ENCODE measurements at regions not wholly inside any gene's neighbourhood (a gene's known extent, or its start where the extent isn't known, plus 50 kb on each side); places are given as distances from the start of the nearest gene placed in this dataset.
"Not testable (repeated sequence)": the region's sequence is repeated elsewhere in the genome, so short reads cannot be mapped to it uniquely, and the experiment has no call there.

GRCh38 chr6:22349051-22349450 lies 52.2 kb upstream of the PRL start:
- no peak for DNase-seq (ENCODE audit: low read depth in 3 of 3, low spot score in 2 of 3)

- no peak for DNase-seq (ENCODE audit: low read depth in 3 of 3, low spot score in 2 of 3)
These were observed 52.7 kb upstream of the PRL start for GRCh38 chr6:22349528-22349927.

GRCh38 chr6:22350109-22350508 lies 53.3 kb upstream of the PRL start:
- no peak for DNase-seq (ENCODE audit: low read depth in 3 of 3, low spot score in 2 of 3)

- no peak for DNase-seq (ENCODE audit: low read depth in 3 of 3, low spot score in 2 of 3)
These were observed 56.3 kb upstream of the PRL start for GRCh38 chr6:22353101-22353500.

GRCh38 chr6:22356362-22356940 lies 59.6 kb upstream of the PRL start:
- DNase-seq (ENCODE audit: low read depth in 3 of 3, low spot score in 2 of 3): no peak

- DNase-seq (ENCODE audit: low read depth in 3 of 3, low spot score in 2 of 3): no peak
These were observed 60.9 kb upstream of the PRL start for GRCh38 chr6:22357724-22358189.

- DNase-seq (ENCODE audit: low read depth in 3 of 3, low spot score in 2 of 3): no peak
These were observed 64.7 kb upstream of the PRL start for GRCh38 chr6:22361576-22361975.

- DNase-seq (ENCODE audit: low read depth in 3 of 3, low spot score in 2 of 3): no peak
These were observed 65.5 kb upstream of the PRL start for GRCh38 chr6:22362361-22362760.

- DNase-seq (ENCODE audit: low read depth in 3 of 3, low spot score in 2 of 3): no peak
These were observed 66.4 kb upstream of the PRL start for GRCh38 chr6:22363166-22363713.

- DNase-seq (ENCODE audit: low read depth in 3 of 3, low spot score in 2 of 3): no peak
These were observed 66.9 kb upstream of the PRL start for GRCh38 chr6:22363714-22364239.

GRCh38 chr6:22364306-22364705 lies 67.5 kb upstream of the PRL start:
- no peak for DNase-seq (ENCODE audit: low read depth in 3 of 3, low spot score in 2 of 3)

GRCh38 chr6:22366214-22366613 lies 69.4 kb upstream of the PRL start:
- no peak for DNase-seq (ENCODE audit: low read depth in 3 of 3, low spot score in 2 of 3)

- DNase-seq (ENCODE audit: low read depth in 3 of 3, low spot score in 2 of 3): no peak
These were observed 70.5 kb upstream of the PRL start for GRCh38 chr6:22367346-22367745.

GRCh38 chr6:22368794-22369193 lies 72.0 kb upstream of the PRL start:
- no peak for DNase-seq (ENCODE audit: low read depth in 3 of 3, low spot score in 2 of 3)

- no peak for DNase-seq (ENCODE audit: low read depth in 3 of 3, low spot score in 2 of 3)
These were observed 76.1 kb upstream of the PRL start for GRCh38 chr6:22372922-22373321.

GRCh38 chr6:22374950-22375349 lies 78.1 kb upstream of the PRL start:
- DNase-seq (ENCODE audit: low read depth in 3 of 3, low spot score in 2 of 3): not testable (repeated sequence)

GRCh38 chr6:22376293-22376692 lies 79.5 kb upstream of the PRL start:
- DNase-seq (ENCODE audit: low read depth in 3 of 3, low spot score in 2 of 3): not testable (repeated sequence)

GRCh38 chr6:22378536-22378935 lies 81.7 kb upstream of the PRL start:
- DNase-seq (ENCODE audit: low read depth in 3 of 3, low spot score in 2 of 3): not testable (repeated sequence)

- no peak for DNase-seq (ENCODE audit: low read depth in 3 of 3, low spot score in 2 of 3)
These were observed 83.4 kb upstream of the PRL start for GRCh38 chr6:22380236-22380635.

GRCh38 chr6:22381845-22382544 lies 85.2 kb upstream of the PRL start:
- DNase-seq (ENCODE audit: low read depth in 3 of 3, low spot score in 2 of 3): no peak

- no peak for DNase-seq (ENCODE audit: low read depth in 3 of 3, low spot score in 2 of 3)
These were observed 86.2 kb upstream of the PRL start for GRCh38 chr6:22383016-22383415.

- DNase-seq (ENCODE audit: low read depth in 3 of 3, low spot score in 2 of 3): no peak
These were observed 95.9 kb upstream of the PRL start for GRCh38 chr6:22392711-22393110.
